HCT116 (cell line): ENCODE measurements at regions not wholly inside any gene's neighbourhood (a gene's known extent, or its start where the extent isn't known, plus 50 kb on each side); places are given as distances from the start of the nearest gene placed in this dataset.

Experiments used
- POLR2A ChIP-seq: IDR thresholded peaks from 2 replicates; pipeline ENCODE4 v1.7.0; 2011; ENCODE audit warnings: borderline replicate concordance; ENCODE audit not compliant: insufficient read depth, insufficient read length; ENCODE audit errors: extremely low read depth
- POLR2AphosphoS5 ChIP-seq: IDR thresholded peaks from 2 replicates; pipeline ENCODE4 v1.6.1; 2011; ENCODE audit warnings: mild to moderate bottlenecking, low read depth, low read length, moderate library complexity
- SIN3A ChIP-seq: IDR thresholded peaks from 2 replicates; pipeline ENCODE4 v1.6.1; 2012; ENCODE audit warnings: low read depth
- YY1 ChIP-seq: IDR thresholded peaks from 2 replicates; pipeline ENCODE4 v1.6.1; 2011; ENCODE audit warnings: low read length, low read depth, moderate library complexity, mild to moderate bottlenecking; ENCODE audit not compliant: insufficient replicate concordance; ENCODE audit errors: extremely low read depth

GRCh38 chr9:7489036-7489435, 310.5 kb downstream of the DMAC1 start:
- no peak for TF ChIP-seq POLR2A
- TF ChIP-seq SIN3A: no peak
- TF ChIP-seq POLR2AphosphoS5: no peak
- no peak for TF ChIP-seq YY1
